ENCODE measurements at regions not wholly inside any gene's neighbourhood (a gene's known extent, or its start where the extent isn't known, plus 50 kb on each side); places are given as distances from the start of the nearest gene placed in this dataset.

DNA sequence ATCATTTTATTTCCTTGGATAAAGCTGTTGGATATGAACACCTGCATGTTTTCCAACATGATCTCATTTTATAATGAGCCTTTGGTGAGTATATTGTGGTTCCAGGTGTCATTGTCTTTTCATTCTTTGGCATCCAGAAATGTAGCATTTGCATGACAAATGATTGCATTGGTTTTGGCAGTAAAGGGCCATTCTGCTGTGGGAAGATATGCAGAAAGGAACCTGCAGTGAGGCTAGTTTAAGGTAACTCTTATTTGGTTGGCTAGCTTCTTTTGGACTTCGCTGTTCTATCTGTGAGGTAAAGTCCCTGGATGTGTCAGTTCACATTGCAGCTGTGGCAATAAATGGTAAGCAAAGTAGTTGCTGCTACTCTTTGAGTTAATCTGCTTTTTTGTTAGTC, 343.0 kb downstream of the AMY1C start:
- DNase-seq, result no peak
- no peak overlapping the region for H3K27ac ChIP-seq (ENCODE audit: low read length)
- H3K4me3 ChIP-seq (ENCODE audit: control insufficient read depth in 1 of 2, extremely low read depth in 1 of 2, low read length in 1 of 2), result no peak overlapping the region
- H3K27ac Mint-ChIP-seq, result no peak overlapping the region
- no peaks in the 10 kb centered on the region for H3K27me3 ChIP-seq (replicated peaks in 1 of 2; ENCODE audit: control insufficient read depth in 2 of 2, extremely low read depth in 1 of 2, insufficient read depth in 2 of 2, low read length in 1 of 2)
- no peak overlapping the region for H3K4me3 Mint-ChIP-seq
- ATAC-seq (replicated peaks in 1 of 4), result no peak
- no peaks in the 10 kb centered on the region for H3K4me1 Mint-ChIP-seq
- ChIA-PET CTCF (no interaction called here), POLR2A (no interaction called here)
- WGBS (ENCODE audit: insufficient coverage), result 60% methylated on average over 1 of the region's 1 CpG
- H3K4me1 ChIP-seq (ENCODE audit: control insufficient read depth in 1 of 2, extremely low read depth in 1 of 2, insufficient read depth in 2 of 2, low read length in 2 of 2), result no peaks in the 10 kb centered on the region
- H3K36me3 Mint-ChIP-seq, result no peaks in the 10 kb centered on the region
- no peaks in the 10 kb centered on the region for H3K9me3 ChIP-seq
- H3K27me3 Mint-ChIP-seq, result no peaks in the 10 kb centered on the region
- no peaks in the 10 kb centered on the region for H3K36me3 ChIP-seq (ENCODE audit: control insufficient read depth in 2 of 2, extremely low read depth in 1 of 2, insufficient read depth in 1 of 2, low read length in 1 of 2)
- peaks cover 12 to 14% (median 12%) of the 10 kb centered on the region in 3 donors for H3K9me3 Mint-ChIP-seq

DNA sequence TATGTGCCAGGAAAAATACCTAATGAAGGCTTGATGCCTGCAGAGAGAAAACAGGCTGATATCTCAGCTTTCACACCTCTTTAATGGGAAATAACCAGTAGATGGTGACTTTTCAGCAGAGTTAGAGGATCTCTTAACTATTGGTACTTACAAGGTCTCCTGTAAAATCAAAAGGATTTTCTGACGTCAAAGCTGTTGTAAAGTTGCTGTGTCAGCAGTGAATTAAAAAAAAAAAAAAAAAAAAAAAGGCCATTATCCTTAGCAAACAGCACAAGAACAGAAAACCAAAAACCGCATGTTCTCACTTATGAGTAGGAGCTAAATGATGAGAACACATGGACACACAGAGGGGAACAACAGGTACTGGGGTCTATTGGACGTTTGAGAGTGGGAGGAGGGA, 349.1 kb downstream of the AMY1C start:
- H3K36me3 Mint-ChIP-seq, result no peaks in the 10 kb centered on the region
- WGBS (ENCODE audit: insufficient coverage), result no CpG with 5 or more reads among the region's 3 CpGs
- H3K4me1 Mint-ChIP-seq, result no peaks in the 10 kb centered on the region
- ChIA-PET CTCF (no interaction called here), POLR2A (no interaction called here)
- H3K27ac Mint-ChIP-seq, result no peak overlapping the region
- Histone ChIP-seq H3K9me3 (no peaks in the 10 kb centered on the region), H3K27ac (ENCODE audit: low read length) (no peak overlapping the region), H3K4me1 (ENCODE audit: control insufficient read depth in 1 of 2, extremely low read depth in 1 of 2, insufficient read depth in 2 of 2, low read length in 2 of 2) (no peaks in the 10 kb centered on the region), H3K27me3 (replicated peaks in 1 of 2; ENCODE audit: control insufficient read depth in 2 of 2, extremely low read depth in 1 of 2, insufficient read depth in 2 of 2, low read length in 1 of 2) (no peaks in the 10 kb centered on the region), H3K4me3 (ENCODE audit: control insufficient read depth in 1 of 2, extremely low read depth in 1 of 2, low read length in 1 of 2) (no peak overlapping the region), H3K36me3 (ENCODE audit: control insufficient read depth in 2 of 2, extremely low read depth in 1 of 2, insufficient read depth in 1 of 2, low read length in 1 of 2) (no peaks in the 10 kb centered on the region)
- peaks cover 8 to 15% (median 12%) of the 10 kb centered on the region in 3 donors for H3K9me3 Mint-ChIP-seq
- no peak overlapping the region for H3K4me3 Mint-ChIP-seq
- DNase-seq, result no peak
- ATAC-seq (replicated peaks in 1 of 4), result no peak
- no peaks in the 10 kb centered on the region for H3K27me3 Mint-ChIP-seq

DNA sequence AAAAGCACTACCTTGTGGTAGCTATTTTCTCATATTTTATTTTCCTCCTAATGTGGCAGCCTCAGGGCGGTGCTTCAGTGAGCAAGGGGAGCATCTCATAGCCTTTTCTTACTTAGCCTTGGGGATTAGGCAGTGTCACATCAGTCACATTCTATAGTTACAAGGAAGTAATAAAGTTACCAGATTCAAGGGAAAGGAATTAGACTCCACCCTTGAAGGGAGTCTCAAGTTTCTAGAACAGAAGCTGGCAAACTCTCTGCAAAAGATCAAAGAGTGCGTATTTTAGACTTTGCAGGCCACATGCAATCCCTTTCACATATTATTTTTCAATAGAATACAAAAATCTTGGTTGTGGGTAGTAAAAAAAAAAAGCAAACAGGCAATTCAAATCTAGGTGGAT, 350.4 kb downstream of the AMY1C start:
- ATAC-seq (replicated peaks in 1 of 4) (no peak), DNase-seq (no peak)
- Histone ChIP-seq H3K36me3 (ENCODE audit: control insufficient read depth in 2 of 2, extremely low read depth in 1 of 2, insufficient read depth in 1 of 2, low read length in 1 of 2) (no peaks in the 10 kb centered on the region), H3K4me3 (ENCODE audit: control insufficient read depth in 1 of 2, extremely low read depth in 1 of 2, low read length in 1 of 2) (no peak overlapping the region), H3K27me3 (replicated peaks in 1 of 2; ENCODE audit: control insufficient read depth in 2 of 2, extremely low read depth in 1 of 2, insufficient read depth in 2 of 2, low read length in 1 of 2) (no peaks in the 10 kb centered on the region), H3K4me1 (ENCODE audit: control insufficient read depth in 1 of 2, extremely low read depth in 1 of 2, insufficient read depth in 2 of 2, low read length in 2 of 2) (no peaks in the 10 kb centered on the region), H3K27ac (ENCODE audit: low read length) (no peak overlapping the region), H3K9me3 (no peaks in the 10 kb centered on the region)
- CTCF ChIA-PET, result no interaction called here
- POLR2A ChIA-PET, result interaction anchor here in 1 of 2 donors (0.7 kb wide), 2 partner anchors 142 to 590 kb away, joined by 3 to 4 read pairs; no protein-coding TSS in a partner anchor
- H3K27me3 Mint-ChIP-seq, result no peaks in the 10 kb centered on the region
- H3K4me1 Mint-ChIP-seq, result no peaks in the 10 kb centered on the region
- H3K27ac Mint-ChIP-seq, result no peak overlapping the region
- H3K36me3 Mint-ChIP-seq, result no peaks in the 10 kb centered on the region
- peaks cover 3 to 16% (median 12%) of the 10 kb centered on the region in 3 donors for H3K9me3 Mint-ChIP-seq
- H3K4me3 Mint-ChIP-seq, result no peak overlapping the region
- no CpG with 5 or more reads among the region's 2 CpGs for whole genome bisulfite sequencing (ENCODE audit: insufficient coverage)

DNA sequence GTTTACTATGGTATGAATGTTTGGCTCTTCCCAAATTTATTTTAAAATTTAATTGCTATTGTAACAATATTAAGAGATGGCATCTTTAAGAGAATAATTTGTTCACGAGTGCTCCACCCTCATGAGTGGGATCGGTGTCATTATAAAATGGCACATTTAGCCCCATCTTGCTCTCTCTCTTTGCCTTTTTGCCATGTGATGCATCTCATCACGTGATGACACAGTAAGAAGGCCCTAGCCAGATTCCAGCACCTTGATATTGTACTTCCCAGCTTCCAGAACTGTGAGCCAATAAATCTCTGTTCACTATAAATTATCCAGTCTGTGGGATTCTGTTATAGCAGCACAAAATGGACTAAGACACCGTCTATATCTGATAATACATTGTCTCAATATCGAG, 355.8 kb downstream of the AMY1C start:
- Mint-ChIP-seq H3K9me3 (peaks cover 9 to 38% (median 14%) of the 10 kb centered on the region in 3 donors), H3K27me3 (no peaks in the 10 kb centered on the region), H3K27ac (no peak overlapping the region), H3K4me1 (no peaks in the 10 kb centered on the region), H3K36me3 (no peaks in the 10 kb centered on the region), H3K4me3 (no peak overlapping the region)
- Histone ChIP-seq H3K4me1 (ENCODE audit: control insufficient read depth in 1 of 2, extremely low read depth in 1 of 2, insufficient read depth in 2 of 2, low read length in 2 of 2) (no peaks in the 10 kb centered on the region), H3K27me3 (replicated peaks in 1 of 2; ENCODE audit: control insufficient read depth in 2 of 2, extremely low read depth in 1 of 2, insufficient read depth in 2 of 2, low read length in 1 of 2) (no peaks in the 10 kb centered on the region), H3K4me3 (ENCODE audit: control insufficient read depth in 1 of 2, extremely low read depth in 1 of 2, low read length in 1 of 2) (no peak overlapping the region), H3K9me3 (no peaks in the 10 kb centered on the region), H3K27ac (ENCODE audit: low read length) (no peak overlapping the region), H3K36me3 (ENCODE audit: control insufficient read depth in 2 of 2, extremely low read depth in 1 of 2, insufficient read depth in 1 of 2, low read length in 1 of 2) (no peaks in the 10 kb centered on the region)
- ATAC-seq (replicated peaks in 1 of 4) (no peak), DNase-seq (no peak)
- ChIA-PET CTCF (no interaction called here), POLR2A (no interaction called here)
- no CpG with 5 or more reads among the region's 5 CpGs for WGBS (ENCODE audit: insufficient coverage)

DNA sequence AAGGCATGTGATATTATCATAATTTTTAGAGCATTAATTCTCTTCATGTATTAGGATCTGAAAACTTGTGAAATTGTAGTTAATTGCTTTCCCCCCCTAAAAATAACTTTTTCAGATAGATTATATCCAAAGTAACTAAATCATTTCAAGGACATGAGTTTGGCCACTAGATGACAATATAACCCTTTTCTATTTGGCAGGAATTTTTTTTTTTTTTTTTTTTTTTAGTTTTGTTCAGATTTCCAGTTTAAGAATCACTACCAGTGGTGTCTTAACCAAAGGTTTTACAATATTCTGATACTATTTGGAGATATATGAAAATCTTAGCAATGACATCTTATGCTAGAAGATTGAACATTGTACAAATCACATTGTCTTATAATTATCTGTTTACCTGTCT, 370.8 kb downstream of the AMY1C start:
- Histone ChIP-seq H3K36me3 (ENCODE audit: control insufficient read depth in 2 of 2, extremely low read depth in 1 of 2, insufficient read depth in 1 of 2, low read length in 1 of 2) (no peaks in the 10 kb centered on the region), H3K4me1 (ENCODE audit: control insufficient read depth in 1 of 2, extremely low read depth in 1 of 2, insufficient read depth in 2 of 2, low read length in 2 of 2) (no peaks in the 10 kb centered on the region), H3K27me3 (replicated peaks in 1 of 2; ENCODE audit: control insufficient read depth in 2 of 2, extremely low read depth in 1 of 2, insufficient read depth in 2 of 2, low read length in 1 of 2) (no peaks in the 10 kb centered on the region), H3K9me3 (no peaks in the 10 kb centered on the region), H3K4me3 (ENCODE audit: control insufficient read depth in 1 of 2, extremely low read depth in 1 of 2, low read length in 1 of 2) (no peak overlapping the region), H3K27ac (ENCODE audit: low read length) (no peak overlapping the region)
- no peak for ATAC-seq (replicated peaks in 1 of 4)
- peaks cover 0 to 10% (median 4%) of the 10 kb centered on the region in 3 donors for H3K9me3 Mint-ChIP-seq
- ChIA-PET CTCF (no interaction called here), POLR2A (no interaction called here)
- H3K4me3 Mint-ChIP-seq, result no peak overlapping the region
- H3K4me1 Mint-ChIP-seq, result no peaks in the 10 kb centered on the region
- no peaks in the 10 kb centered on the region for H3K36me3 Mint-ChIP-seq
- H3K27ac Mint-ChIP-seq, result no peak overlapping the region
- no peaks in the 10 kb centered on the region for H3K27me3 Mint-ChIP-seq
- DNase-seq, result no peak

DNA sequence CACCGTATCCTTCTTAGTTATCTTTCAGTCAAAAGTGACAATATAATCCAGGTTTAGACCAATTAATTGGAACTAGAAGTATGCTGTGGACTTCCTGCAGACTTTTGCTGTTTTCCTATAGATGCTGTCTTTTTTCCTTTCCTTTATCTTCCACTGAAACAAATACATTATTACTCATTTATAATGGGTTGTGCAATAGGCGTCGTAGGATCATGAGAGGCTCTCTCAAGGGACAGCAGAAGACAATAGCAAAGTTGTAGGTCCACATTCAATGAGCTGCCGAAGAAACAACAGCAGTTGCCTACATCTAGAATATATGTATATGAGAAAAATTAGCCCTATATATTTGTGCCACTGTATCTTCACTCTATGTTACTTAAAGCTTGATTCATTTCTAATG, 371.6 kb downstream of the AMY1C start:
- H3K27ac Mint-ChIP-seq, result no peak overlapping the region
- CTCF ChIA-PET, result no interaction called here

DNA sequence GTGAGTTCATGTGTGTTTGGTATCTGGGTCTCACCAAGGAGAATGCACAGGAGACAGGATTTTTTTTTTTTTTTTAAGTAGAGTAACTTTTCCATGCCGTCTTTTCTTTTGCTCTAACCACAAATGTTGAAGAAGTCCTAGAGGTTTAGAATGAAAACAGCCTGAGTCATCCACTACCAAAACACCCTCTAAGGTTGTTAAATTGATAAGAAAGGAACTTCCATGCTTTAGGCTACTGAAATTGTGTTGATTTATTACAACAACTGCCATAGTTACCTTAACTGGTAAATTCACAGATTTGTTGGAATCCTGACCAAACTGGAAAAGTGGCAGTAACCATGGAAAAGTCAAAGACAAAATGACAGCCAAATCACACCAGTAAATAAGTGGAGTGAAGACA, 375.6 kb downstream of the AMY1C start:
- ATAC-seq (replicated peaks in 1 of 4), result no peak
- no peak overlapping the region for H3K4me3 ChIP-seq (ENCODE audit: control insufficient read depth in 1 of 2, extremely low read depth in 1 of 2, low read length in 1 of 2)
- Mint-ChIP-seq H3K27ac (no peak overlapping the region), H3K4me1 (no peaks in the 10 kb centered on the region), H3K36me3 (no peaks in the 10 kb centered on the region), H3K27me3 (no peaks in the 10 kb centered on the region), H3K4me3 (no peak overlapping the region), H3K9me3 (peaks cover 0 to 6% (median 6%) of the 10 kb centered on the region in 3 donors)
- DNase-seq, result no peak
- H3K27me3 ChIP-seq (replicated peaks in 1 of 2; ENCODE audit: control insufficient read depth in 2 of 2, extremely low read depth in 1 of 2, insufficient read depth in 2 of 2, low read length in 1 of 2), result no peaks in the 10 kb centered on the region
- H3K9me3 ChIP-seq, result no peaks in the 10 kb centered on the region
- WGBS (ENCODE audit: insufficient coverage), result no CpG with 5 or more reads among the region's 1 CpG
- no peaks in the 10 kb centered on the region for H3K4me1 ChIP-seq (ENCODE audit: control insufficient read depth in 1 of 2, extremely low read depth in 1 of 2, insufficient read depth in 2 of 2, low read length in 2 of 2)
- CTCF ChIA-PET, result no interaction called here
- POLR2A ChIA-PET, result no interaction called here
- no peak overlapping the region for H3K27ac ChIP-seq (ENCODE audit: low read length)
- H3K36me3 ChIP-seq (ENCODE audit: control insufficient read depth in 2 of 2, extremely low read depth in 1 of 2, insufficient read depth in 1 of 2, low read length in 1 of 2), result no peaks in the 10 kb centered on the region

More for the DNA sequence above, 371.6 kb downstream of the AMY1C start:
- Histone ChIP-seq H3K27ac (ENCODE audit: low read length) (no peak overlapping the region), H3K27me3 (replicated peaks in 1 of 2; ENCODE audit: control insufficient read depth in 2 of 2, extremely low read depth in 1 of 2, insufficient read depth in 2 of 2, low read length in 1 of 2) (no peaks in the 10 kb centered on the region), H3K36me3 (ENCODE audit: control insufficient read depth in 2 of 2, extremely low read depth in 1 of 2, insufficient read depth in 1 of 2, low read length in 1 of 2) (no peaks in the 10 kb centered on the region), H3K9me3 (no peaks in the 10 kb centered on the region), H3K4me3 (ENCODE audit: control insufficient read depth in 1 of 2, extremely low read depth in 1 of 2, low read length in 1 of 2) (no peak overlapping the region), H3K4me1 (ENCODE audit: control insufficient read depth in 1 of 2, extremely low read depth in 1 of 2, insufficient read depth in 2 of 2, low read length in 2 of 2) (no peaks in the 10 kb centered on the region)
- no CpG with 5 or more reads among the region's 4 CpGs for WGBS (ENCODE audit: insufficient coverage)
- no peaks in the 10 kb centered on the region for H3K4me1 Mint-ChIP-seq
- ATAC-seq (replicated peaks in 1 of 4), result no peak
- no peaks in the 10 kb centered on the region for H3K36me3 Mint-ChIP-seq
- H3K4me3 Mint-ChIP-seq, result no peak overlapping the region
- POLR2A ChIA-PET, result no interaction called here
- H3K9me3 Mint-ChIP-seq, result peaks cover 0 to 10% (median 2%) of the 10 kb centered on the region in 3 donors
- DNase-seq, result no peak
- no peaks in the 10 kb centered on the region for H3K27me3 Mint-ChIP-seq
